Muscle of back (tissue), 3 donors: ENCODE measurements at regions not wholly inside any gene's neighbourhood (a gene's known extent, or its start where the extent isn't known, plus 50 kb on each side); places are given as distances from the start of the nearest gene placed in this dataset.
"Not testable (repeated sequence)": the region's sequence is repeated elsewhere in the genome, so short reads cannot be mapped to it uniquely, and the experiment has no call there.

ENCODE experiments used
- DNase-seq, 3 donors: peaks; one replicate each; pipeline versions ENCODE4 v3.0.0 to v3.0.0-alpha.2; 2013

DNA sequence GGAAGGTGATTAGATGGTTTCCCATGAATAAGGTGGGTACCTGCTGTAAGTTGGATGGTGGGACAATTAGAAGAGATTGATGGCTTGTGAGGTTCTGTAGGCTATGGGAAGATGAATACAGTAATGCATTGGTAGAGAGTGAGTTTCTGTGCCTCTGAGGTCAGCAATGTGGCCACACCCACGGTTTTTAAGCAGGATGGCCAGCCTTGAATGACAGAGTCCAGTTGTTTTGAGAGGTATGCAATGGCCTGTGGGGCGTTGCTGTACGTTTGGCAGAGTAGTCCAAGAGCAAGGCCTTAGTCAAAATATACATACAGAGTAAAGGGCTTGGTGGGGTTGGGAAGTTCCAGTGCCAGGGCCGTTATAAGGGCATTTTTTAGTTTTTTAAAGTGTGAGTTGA is 235.6 kb upstream of the C9orf72 start:
- DNase-seq = no peak

GRCh38 chr9:27817747-27818146 is 244.5 kb upstream of the C9orf72 start:
- no peak for DNase-seq

GRCh38 chr9:27818348-27818747 is 245.1 kb upstream of the C9orf72 start:
- no peak for DNase-seq

- no peak for DNase-seq
Measured at GRCh38 chr9:27828908-27829307, 255.6 kb upstream of the C9orf72 start.

DNA sequence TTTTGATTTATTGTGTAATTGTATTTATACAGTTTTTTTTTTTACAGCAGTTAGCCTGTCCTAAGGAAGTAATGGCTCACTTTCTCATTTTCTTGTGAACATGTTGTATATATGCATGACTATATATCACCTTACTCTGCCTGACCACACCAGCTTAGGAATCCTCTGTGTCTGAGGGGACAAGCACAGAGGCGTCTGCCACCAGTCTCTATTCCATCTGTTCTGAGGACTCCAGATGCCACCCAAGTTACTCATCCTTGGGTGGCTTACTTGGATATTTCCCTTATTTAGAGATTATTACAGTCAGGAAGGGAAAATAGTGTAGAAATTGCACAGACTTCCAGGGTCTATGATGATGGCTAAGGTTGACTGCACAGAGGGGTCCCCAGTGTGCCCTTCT is 256.3 kb upstream of the C9orf72 start:
- DNase-seq = no peak

DNA sequence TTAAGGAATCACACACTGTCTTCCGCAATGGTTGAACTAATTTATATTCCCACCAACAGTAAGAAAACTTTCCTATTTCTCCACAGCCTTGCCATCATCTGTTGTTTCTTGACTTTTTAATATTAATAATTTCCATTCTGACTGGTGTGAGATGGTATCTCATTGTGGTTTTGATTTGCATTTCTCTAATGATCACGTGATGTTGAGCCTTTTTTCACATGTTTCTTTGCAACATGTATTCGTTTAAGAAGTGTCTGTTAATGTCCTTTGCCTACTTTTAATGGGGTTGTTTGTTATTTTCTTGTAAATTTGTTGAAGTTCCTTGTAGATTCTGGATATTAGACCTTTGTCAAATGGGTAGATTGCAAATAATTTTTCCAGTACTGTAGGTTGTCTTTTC is 258.8 kb upstream of the C9orf72 start:
- not testable (repeated sequence) for DNase-seq

- no peak for DNase-seq
Measured at GRCh38 chr9:27835286-27835685, 262.0 kb upstream of the C9orf72 start.

- no peak for DNase-seq
Measured at GRCh38 chr9:27835746-27836145, 262.5 kb upstream of the C9orf72 start.

DNA sequence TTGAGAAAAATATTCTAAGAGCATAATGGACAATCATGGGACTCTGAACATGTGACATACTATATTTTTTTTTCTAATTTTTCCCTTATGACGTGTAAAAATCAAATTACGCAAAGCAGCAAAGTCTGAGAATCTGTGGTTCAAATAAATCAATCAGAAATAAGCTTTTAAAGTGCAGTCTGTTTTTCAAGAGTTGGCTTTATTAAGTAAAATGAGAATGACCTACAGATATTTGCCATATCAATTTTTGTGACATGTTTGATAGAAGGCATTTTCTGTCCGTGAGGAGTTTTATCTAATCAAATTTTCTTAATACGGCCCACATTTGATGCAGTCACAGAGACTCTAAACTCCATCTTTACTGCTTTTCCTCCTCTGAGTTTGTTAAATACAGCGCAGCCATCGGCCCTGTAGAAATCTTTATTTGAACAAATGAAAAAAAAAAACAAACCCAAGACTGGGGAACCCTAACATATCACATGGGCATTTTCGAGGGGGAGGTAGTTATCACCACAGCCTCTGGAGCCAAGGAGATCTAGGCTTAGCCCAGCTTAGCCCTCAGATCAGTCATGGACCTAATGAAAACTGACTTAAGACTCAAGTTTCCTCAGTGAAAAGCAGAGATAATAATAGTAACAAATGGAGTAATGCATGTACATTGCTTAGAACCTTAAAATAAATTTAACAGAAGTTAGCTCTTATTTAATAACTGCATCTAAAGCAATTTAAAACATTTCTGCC is 263.6 kb upstream of the C9orf72 start:
- no peak for DNase-seq

- no peak for DNase-seq
Measured at GRCh38 chr9:27838876-27839275, 265.6 kb upstream of the C9orf72 start.

GRCh38 chr9:27839767-27840166 is 266.5 kb upstream of the C9orf72 start:
- DNase-seq = not testable (repeated sequence)

GRCh38 chr9:27844797-27845196 is 271.5 kb upstream of the C9orf72 start:
- no peak for DNase-seq

GRCh38 chr9:27847380-27847779 is 274.1 kb upstream of the C9orf72 start:
- DNase-seq = no peak

DNA sequence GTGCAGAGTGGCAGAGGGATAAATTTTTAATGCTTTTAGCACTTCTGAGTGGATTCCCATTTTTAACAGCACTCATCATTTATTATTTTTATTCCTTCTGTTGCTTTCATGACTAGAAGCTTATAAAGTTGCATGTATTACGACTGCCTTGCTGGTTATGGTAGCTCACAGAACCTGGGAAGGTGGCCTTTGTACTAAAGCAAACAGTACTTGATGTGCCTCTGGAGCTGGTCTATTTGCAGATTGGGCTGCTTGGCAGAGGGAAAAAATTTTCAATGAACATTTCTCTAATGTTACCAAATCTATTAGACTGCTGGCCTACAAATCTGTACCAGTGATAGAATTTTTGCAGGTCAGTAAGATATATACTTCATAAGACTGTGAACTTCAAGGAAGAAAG is 274.5 kb upstream of the C9orf72 start:
- DNase-seq = no peak

- no peak for DNase-seq
Measured at GRCh38 chr9:27848315-27848714, 275.0 kb upstream of the C9orf72 start.

DNA sequence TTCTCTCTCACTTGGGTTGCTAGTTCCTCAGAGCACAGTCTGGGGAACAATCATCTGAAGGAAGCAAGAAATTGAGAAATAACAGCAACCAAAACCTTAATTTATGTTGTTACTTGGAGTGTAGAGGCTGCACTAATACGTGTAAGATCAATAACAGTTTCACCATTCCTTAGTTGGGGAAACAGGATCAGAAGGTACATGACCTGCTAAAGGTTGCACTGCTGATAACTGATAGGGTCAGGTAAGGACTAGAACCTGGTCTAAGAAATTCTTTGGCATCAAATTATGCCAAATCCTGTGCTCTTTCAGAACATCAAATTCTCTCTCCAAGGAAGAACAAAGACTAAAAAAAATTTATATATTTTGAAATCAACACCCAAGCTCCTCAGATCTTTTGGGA is 278.6 kb upstream of the C9orf72 start:
- no peak for DNase-seq

DNA sequence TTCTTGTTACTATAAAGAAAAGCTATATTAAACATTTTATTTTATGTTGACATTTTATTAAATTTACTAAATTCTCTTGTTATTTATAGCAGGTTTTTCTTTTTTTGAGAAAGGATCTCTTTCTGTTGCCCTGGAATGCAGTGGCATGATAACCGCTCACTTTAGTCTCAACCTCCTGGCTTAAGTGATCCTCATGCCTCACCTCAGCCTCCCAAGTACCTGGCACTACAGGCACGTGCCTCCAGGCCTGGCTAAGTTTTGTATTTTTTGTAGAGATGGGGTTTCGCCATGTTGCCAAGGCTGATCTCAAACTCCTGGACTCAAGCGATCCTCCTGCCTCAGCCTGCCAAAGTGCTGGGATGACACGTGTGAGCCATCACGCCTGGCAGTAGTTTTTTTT is 280.2 kb upstream of the C9orf72 start:
- no peak for DNase-seq

GRCh38 chr9:27856054-27856453 is 282.8 kb upstream of the C9orf72 start:
- no peak for DNase-seq

DNA sequence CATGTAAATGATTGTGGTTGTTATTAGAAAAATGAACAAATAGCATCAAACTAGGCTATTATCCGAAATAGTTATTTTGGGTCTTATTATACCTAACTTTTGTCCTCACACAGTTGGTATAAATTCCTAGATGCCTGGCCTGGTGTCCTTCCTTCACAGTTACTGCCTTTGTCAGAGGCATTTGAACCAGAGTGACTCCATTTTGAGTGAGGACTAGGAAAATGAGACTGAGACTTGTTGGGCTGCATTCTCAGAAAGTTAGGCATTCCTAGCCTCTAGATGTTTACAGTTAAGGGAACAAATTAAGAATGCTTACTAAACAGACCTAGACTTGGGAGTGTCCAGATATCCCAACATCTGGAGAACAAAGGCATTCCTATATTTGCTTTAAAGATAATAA is 283.5 kb upstream of the C9orf72 start:
- DNase-seq = no peak

- DNase-seq = peak in 1 of 3 donors; percentile 38
Measured at GRCh38 chr9:27861887-27862286, 288.6 kb upstream of the C9orf72 start.

DNA sequence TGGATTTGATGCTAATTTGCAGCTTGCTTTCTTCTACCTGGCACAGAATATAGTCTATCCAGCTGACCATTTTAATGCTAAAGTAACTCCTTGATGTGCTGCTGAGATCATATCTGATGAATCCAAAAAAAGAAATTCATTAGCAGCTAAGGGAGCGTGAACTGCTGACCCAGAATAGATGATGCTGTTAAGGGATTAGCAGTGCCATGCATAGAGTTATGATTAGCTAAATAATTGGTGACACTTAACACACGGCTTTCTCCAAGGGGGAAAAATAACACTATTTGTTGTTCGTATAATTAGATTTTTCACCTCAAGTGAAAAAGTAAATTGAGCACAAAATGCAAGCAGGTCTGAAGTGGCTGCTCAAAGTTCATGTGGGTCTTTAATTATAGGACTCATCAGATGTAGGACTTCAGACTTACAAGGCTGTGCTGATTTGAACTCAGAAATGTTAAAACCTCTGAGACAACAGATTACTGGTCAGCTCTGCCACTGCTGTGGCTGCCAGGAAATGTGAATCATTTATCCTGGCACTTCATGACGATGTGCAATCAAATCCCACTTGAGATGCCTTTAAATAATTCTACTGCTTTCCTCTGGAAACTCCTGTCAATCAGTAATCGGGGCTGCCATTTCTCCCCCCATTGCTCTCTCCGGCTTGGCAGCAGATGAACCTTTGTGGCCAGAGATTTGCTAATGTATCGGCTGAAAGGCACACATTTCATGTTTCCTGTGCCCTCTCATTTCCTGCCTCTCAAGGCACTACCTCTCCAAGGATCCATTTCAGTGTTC is 291.6 kb upstream of the C9orf72 start:
- DNase-seq = peak in 2 of 3 donors; percentile 10 to 30

DNA sequence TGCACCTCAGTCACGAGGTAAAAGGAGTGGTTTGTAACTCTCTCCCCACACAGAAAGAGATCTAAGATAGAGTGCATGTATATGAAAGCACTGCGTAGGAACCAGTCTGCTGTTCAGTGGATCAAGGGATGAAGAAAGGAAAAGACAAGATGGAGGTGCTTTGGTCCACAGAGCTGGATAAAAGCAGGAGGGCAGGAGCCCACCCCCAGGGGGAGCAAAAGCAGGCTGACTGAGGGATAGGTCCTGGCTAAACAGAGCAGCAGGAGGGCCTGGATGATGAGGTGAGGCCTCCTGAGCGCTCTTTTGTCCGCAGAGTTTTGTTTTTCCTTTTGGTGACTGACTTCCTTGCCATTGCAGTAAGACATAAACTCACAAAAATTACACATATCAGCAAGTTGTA is 293.5 kb upstream of the C9orf72 start:
- DNase-seq = no peak

DNA sequence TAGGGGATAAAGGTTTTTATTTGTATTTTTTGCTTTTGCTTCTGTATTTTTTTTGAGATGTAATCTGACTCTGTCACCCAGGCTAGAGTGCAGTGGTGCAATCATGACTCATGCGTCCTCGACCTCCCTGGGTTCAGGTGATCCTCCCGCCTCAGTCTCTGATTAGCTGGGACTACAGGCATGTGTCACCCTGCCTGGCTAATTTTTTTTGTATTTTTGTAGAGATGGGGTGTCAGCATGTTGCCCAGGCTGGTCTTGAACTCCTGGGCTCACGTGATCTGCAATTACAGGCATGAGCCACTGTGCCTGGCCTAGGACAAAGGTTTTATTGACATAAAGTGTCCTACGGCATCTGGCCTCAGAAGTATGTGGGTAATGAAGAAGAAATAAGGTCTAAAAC is 297.1 kb upstream of the C9orf72 start:
- no peak for DNase-seq

GRCh38 chr9:27880156-27880555 is 306.9 kb upstream of the C9orf72 start:
- no peak for DNase-seq
